PC-9 (cell line): ENCODE measurements at regions not wholly inside any gene's neighbourhood (a gene's known extent, or its start where the extent isn't known, plus 50 kb on each side); places are given as distances from the start of the nearest gene placed in this dataset.

Experiments used
- EZH2 ChIP-seq: fragments of 200-600 bp; sonication (generic); IDR thresholded peaks from 2 replicates; pipeline ENCODE4 v1.8.0; 2017; ENCODE audit warnings: antibody characterized with exemption, low read depth
- TF ChIP-seq, protein P1 (sequence below): fragments of 200-600 bp; sonication (generic); conservative IDR thresholded peaks from 2 replicates; pipeline ENCODE4 v1.6.1; 2017; ENCODE audit warnings: mixed run types, antibody characterized with exemption, mild to moderate bottlenecking, moderate library complexity

GRCh38 chr22:47276450-47276820 lies 514.0 kb downstream of the TBC1D22A start:
- TF ChIP-seq, protein P1, sequence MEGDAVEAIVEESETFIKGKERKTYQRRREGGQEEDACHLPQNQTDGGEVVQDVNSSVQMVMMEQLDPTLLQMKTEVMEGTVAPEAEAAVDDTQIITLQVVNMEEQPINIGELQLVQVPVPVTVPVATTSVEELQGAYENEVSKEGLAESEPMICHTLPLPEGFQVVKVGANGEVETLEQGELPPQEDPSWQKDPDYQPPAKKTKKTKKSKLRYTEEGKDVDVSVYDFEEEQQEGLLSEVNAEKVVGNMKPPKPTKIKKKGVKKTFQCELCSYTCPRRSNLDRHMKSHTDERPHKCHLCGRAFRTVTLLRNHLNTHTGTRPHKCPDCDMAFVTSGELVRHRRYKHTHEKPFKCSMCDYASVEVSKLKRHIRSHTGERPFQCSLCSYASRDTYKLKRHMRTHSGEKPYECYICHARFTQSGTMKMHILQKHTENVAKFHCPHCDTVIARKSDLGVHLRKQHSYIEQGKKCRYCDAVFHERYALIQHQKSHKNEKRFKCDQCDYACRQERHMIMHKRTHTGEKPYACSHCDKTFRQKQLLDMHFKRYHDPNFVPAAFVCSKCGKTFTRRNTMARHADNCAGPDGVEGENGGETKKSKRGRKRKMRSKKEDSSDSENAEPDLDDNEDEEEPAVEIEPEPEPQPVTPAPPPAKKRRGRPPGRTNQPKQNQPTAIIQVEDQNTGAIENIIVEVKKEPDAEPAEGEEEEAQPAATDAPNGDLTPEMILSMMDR: no peak
- no peak for TF ChIP-seq EZH2
